ENCODE measurements at regions not wholly inside any gene's neighbourhood (a gene's known extent, or its start where the extent isn't known, plus 50 kb on each side); places are given as distances from the start of the nearest gene placed in this dataset.

- intact Hi-C loops (cut with DNase I; ENCODE audit: low total_unique reads), result no loop called here
- no peak overlapping the region for H3K4me3 ChIP-seq
- TF ChIP-seq, protein P1, sequence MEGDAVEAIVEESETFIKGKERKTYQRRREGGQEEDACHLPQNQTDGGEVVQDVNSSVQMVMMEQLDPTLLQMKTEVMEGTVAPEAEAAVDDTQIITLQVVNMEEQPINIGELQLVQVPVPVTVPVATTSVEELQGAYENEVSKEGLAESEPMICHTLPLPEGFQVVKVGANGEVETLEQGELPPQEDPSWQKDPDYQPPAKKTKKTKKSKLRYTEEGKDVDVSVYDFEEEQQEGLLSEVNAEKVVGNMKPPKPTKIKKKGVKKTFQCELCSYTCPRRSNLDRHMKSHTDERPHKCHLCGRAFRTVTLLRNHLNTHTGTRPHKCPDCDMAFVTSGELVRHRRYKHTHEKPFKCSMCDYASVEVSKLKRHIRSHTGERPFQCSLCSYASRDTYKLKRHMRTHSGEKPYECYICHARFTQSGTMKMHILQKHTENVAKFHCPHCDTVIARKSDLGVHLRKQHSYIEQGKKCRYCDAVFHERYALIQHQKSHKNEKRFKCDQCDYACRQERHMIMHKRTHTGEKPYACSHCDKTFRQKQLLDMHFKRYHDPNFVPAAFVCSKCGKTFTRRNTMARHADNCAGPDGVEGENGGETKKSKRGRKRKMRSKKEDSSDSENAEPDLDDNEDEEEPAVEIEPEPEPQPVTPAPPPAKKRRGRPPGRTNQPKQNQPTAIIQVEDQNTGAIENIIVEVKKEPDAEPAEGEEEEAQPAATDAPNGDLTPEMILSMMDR (IDR thresholded peaks at IDR 0.05), result no peak
- no peak for TF ChIP-seq POLR2A (IDR thresholded peaks at IDR 0.05)
- TF ChIP-seq POLR2AphosphoS5 (IDR thresholded peaks at IDR 0.05), result no peak
- DNase-seq (ENCODE audit: low spot score in 2 of 2), result no peak
- no peaks in the 10 kb centered on the region for H3K4me1 ChIP-seq
- no peak overlapping the region for H3K27ac ChIP-seq
- peaks cover 5 to 16% of the 10 kb centered on the region in 2 donors for H3K9me3 ChIP-seq
- H3K36me3 ChIP-seq, result no peaks in the 10 kb centered on the region
- H3K27me3 ChIP-seq, result no peaks in the 10 kb centered on the region
These were observed 136.3 kb downstream of the TMEM17 start for GRCh38 chr2:62369541-62370202.

DNA sequence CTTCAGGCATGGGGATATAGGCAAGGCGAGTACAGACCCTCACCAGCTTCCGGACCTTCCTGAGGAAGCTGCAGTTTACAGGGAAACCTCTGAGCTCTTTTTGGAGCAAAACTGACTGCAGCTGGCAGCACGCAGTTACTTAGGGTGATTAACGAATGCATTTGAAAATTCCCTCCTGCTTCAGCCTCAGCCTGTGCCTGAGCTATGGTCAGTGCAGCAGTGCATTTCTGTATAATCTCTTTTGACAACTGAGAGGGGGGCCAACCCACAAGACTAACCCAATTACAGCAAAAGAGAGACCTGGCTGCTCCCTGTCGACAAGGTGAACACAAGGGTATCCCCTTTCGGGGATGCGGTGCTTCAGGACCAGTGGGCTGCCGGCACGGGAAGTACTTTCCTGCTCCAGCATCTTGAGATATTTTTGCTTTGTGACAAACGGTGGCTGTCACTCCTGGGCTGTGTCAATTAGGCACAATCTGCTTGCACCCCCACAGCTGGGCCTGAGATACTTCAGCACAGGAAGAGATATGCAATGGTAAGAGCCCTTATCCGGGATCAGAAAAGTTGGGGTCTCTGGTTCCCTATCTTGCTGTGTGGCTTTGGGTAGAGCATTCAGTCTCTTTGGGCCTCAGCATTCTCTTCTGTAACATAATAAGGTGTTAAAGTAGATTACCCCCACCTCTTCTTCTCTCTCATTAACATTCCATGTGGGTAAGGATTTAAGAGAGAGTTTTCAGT is 141.0 kb downstream of the TMEM17 start:
- peaks cover 0 to 6% of the 10 kb centered on the region in 2 donors for H3K9me3 ChIP-seq
- H3K27me3 ChIP-seq, result no peaks in the 10 kb centered on the region
- TF ChIP-seq POLR2AphosphoS5 (IDR thresholded peaks at IDR 0.05) (no peak), POLR2A (IDR thresholded peaks at IDR 0.05) (no peak)
- TF ChIP-seq, protein P1 (IDR thresholded peaks at IDR 0.05), result no peak
- no peak overlapping the region for H3K27ac ChIP-seq
- no peaks in the 10 kb centered on the region for H3K36me3 ChIP-seq
- no peaks in the 10 kb centered on the region for H3K4me1 ChIP-seq
- intact Hi-C loops (cut with DNase I; ENCODE audit: low total_unique reads), result no loop called here
- H3K4me3 ChIP-seq, result no peak overlapping the region
- DNase-seq (ENCODE audit: low spot score in 2 of 2), result no peak

DNA sequence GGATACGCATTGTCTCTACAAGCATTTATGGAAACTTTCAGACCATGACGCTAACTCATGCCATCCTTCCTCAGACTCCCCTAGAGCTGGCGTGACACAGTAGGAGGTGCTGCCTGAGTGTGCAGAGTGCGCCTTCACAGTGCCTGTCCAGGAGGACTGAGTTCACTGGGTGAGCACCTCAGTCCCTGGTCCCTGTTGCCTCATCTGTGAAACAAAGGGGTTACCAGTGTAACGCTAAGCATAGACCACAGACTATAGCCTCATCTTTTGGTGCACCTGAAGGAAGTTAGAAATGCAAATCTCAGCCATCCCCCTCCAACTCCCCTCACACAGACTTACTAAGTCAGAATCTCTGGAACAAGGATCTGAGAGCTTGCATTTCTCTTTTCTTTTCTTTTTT is 142.8 kb downstream of the TMEM17 start:
- H3K4me1 ChIP-seq, result no peaks in the 10 kb centered on the region
- H3K9me3 ChIP-seq, result peaks cover 0 to 6% of the 10 kb centered on the region in 2 donors
- no peak overlapping the region for H3K27ac ChIP-seq
- H3K4me3 ChIP-seq, result no peak overlapping the region
- intact Hi-C loops (cut with DNase I; ENCODE audit: low total_unique reads), result no loop called here
- DNase-seq (ENCODE audit: low spot score in 2 of 2), result no peak
- no peaks in the 10 kb centered on the region for H3K36me3 ChIP-seq
- H3K27me3 ChIP-seq, result no peaks in the 10 kb centered on the region
- no peak for TF ChIP-seq POLR2A (IDR thresholded peaks at IDR 0.05)
- TF ChIP-seq, protein P1 (IDR thresholded peaks at IDR 0.05), result no peak

DNA sequence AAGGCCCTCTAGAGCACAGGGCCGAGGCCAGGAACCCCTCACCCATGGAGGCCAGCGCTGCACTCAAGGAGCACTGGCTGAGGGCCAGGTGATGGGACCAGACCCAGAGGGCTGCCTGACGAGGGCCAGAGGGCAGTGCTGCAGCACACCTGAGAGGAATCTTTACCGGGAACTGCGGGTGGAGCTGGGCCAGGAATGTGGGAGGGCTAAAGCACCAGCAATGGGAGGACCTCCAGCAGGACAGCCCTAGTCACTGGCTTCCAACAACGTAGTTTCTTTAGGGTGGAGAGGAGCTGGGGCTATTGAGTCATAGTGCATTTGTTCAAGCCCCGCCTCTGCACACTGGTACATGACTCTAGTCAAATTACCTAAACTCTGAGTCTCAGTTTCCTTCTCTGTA is 143.4 kb downstream of the TMEM17 start:
- no peak for DNase-seq (ENCODE audit: low spot score in 2 of 2)
- intact Hi-C loops (cut with DNase I; ENCODE audit: low total_unique reads), result no loop called here
- H3K36me3 ChIP-seq, result no peaks in the 10 kb centered on the region

DNA sequence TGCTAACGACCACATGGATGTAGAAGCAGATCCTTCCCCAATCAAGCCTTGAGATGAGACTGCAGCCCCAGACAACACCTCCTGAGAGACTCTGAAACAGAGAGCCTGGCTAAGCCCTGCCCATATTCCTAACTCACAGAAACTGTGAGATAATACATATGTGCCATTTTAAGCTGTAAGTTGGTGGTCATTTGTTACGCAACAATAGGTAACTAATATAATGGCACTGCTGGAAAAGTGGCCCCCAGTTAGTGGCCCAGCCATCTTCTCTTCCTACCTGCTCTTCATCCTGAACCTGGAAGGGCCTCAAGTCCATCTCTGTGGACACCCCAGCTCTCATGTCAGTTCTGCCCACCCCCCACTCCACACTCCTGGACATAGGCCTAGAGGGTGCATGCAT is 144.0 kb downstream of the TMEM17 start:
- TF ChIP-seq POLR2AphosphoS5 (IDR thresholded peaks at IDR 0.05), result no peak
- no peak for TF ChIP-seq POLR2A (IDR thresholded peaks at IDR 0.05)
- Histone ChIP-seq H3K27ac (no peak overlapping the region), H3K36me3 (no peaks in the 10 kb centered on the region), H3K9me3 (peaks cover 0 to 6% of the 10 kb centered on the region in 2 donors), H3K27me3 (no peaks in the 10 kb centered on the region), H3K4me1 (no peaks in the 10 kb centered on the region), H3K4me3 (no peak overlapping the region)
- DNase-seq (ENCODE audit: low spot score in 2 of 2), result no peak
- intact Hi-C loops (cut with DNase I; ENCODE audit: low total_unique reads), result no loop called here

More for the DNA sequence above, 143.4 kb downstream of the TMEM17 start:
- H3K4me1 ChIP-seq, result no peaks in the 10 kb centered on the region
- no peak overlapping the region for H3K4me3 ChIP-seq
- H3K27me3 ChIP-seq, result no peaks in the 10 kb centered on the region
- peaks cover 0 to 6% of the 10 kb centered on the region in 2 donors for H3K9me3 ChIP-seq
- H3K27ac ChIP-seq, result no peak overlapping the region
- TF ChIP-seq POLR2A (IDR thresholded peaks at IDR 0.05), result no peak
- no peak for TF ChIP-seq POLR2AphosphoS5 (IDR thresholded peaks at IDR 0.05)

Data from breast epithelium (tissue), 4 donors.